H1 (cell line): ENCODE measurements at regions not wholly inside any gene's neighbourhood (a gene's known extent, or its start where the extent isn't known, plus 50 kb on each side); places are given as distances from the start of the nearest gene placed in this dataset.

Experiments used
- CTCF ChIA-PET: fragments of 300-600 bp; sonication (Branson Sonifier 250); formaldehyde crosslinking; loops from one replicate; lab custom pipeline; 2021; ENCODE audit not compliant: partially characterized antibody; lab: Charles Lee
- POLR2A ChIA-PET: fragments of 300-600 bp; sonication (Branson Sonifier 250); formaldehyde crosslinking; loops from one replicate; lab custom pipeline; 2021; ENCODE audit warnings: inconsistent platforms; ENCODE audit not compliant: partially characterized antibody; lab: Charles Lee
- DNase-seq, 2 experiments: peaks; one replicate each; pipeline versions ENCODE4 v3.0.0 to v3.0.0-alpha.2; 2010 to 2022; ENCODE audit warnings: low spot score in 2 of 2, low read depth in 1 of 2, mixed read lengths in 1 of 2
- FAIRE-seq: peaks from 2 replicates; lab custom pipeline; 2011; peaks lifted over from hg19 to GRCh38; lab: Jason Lieb, UNC
- H2AFZ ChIP-seq: 2 replicates; pipeline ENCODE4 v1.8.1; 2012; ENCODE audit warnings: low read length, inconsistent platforms
- H2AK5ac ChIP-seq: 2 replicates; pipeline ENCODE4 v1.6.1; 2013; ENCODE audit warnings: low read depth, low read length
- H2BK120ac ChIP-seq: replicated peaks from 2 replicates; pipeline ENCODE3; 2013; ENCODE audit warnings: low read depth, low read length, inconsistent platforms
- H2BK12ac ChIP-seq: 2 replicates; pipeline ENCODE4 v1.6.1; 2013; ENCODE audit warnings: low read depth, low read length
- H2BK15ac ChIP-seq: 2 replicates; pipeline ENCODE4 v1.6.1; 2013; ENCODE audit warnings: low read length
- H2BK20ac ChIP-seq: 2 replicates; pipeline ENCODE4 v1.6.1; 2013; ENCODE audit warnings: low read length
- H2BK5ac ChIP-seq: 2 replicates; pipeline ENCODE4 v1.6.1; 2013; ENCODE audit warnings: low read depth, low read length
- H3K14ac ChIP-seq: 2 replicates; pipeline ENCODE4 v1.6.1; 2013; ENCODE audit warnings: inconsistent platforms; ENCODE audit not compliant: insufficient read length
- H3K18ac ChIP-seq: 2 replicates; pipeline ENCODE4 v1.6.1; 2013; ENCODE audit warnings: low read length; ENCODE audit errors: extremely low read depth
- H3K23ac ChIP-seq: 2 replicates; pipeline ENCODE4 v1.6.1; 2013; ENCODE audit warnings: inconsistent platforms; ENCODE audit not compliant: insufficient read length
- H3K23me2 ChIP-seq: 2 replicates; pipeline ENCODE4 v1.6.1; 2013; ENCODE audit warnings: low read depth, low read length
- H3K27ac ChIP-seq: 2 replicates; pipeline ENCODE4 v1.6.1; 2011; ENCODE audit warnings: low read depth, low read length, inconsistent platforms
- H3K27me3 ChIP-seq, 4 experiments: replicated peaks in 1 of 4; 1 replicate in 1 of 4; 2 replicates in 3 of 4; pipeline versions ENCODE4 v1.6.1 to v1.8.1; 2011 to 2013; ENCODE audit warnings: low read length in 3 of 4, mild to moderate bottlenecking in 3 of 4, inconsistent platforms in 2 of 4, mixed read lengths in 2 of 4, moderate library complexity in 1 of 4; ENCODE audit not compliant: control insufficient read depth in 3 of 4, insufficient read depth in 3 of 4; ENCODE audit errors: extremely low read depth in 1 of 4
- H3K36me3 ChIP-seq, 4 experiments: 2 replicates each; pipeline versions ENCODE4 v1.6.1 to v1.8.1; 2011 to 2013; ENCODE audit warnings: mild to moderate bottlenecking in 4 of 4, low read length in 3 of 4, moderate library complexity in 2 of 4, control low read depth in 1 of 4, inconsistent platforms in 1 of 4; ENCODE audit not compliant: insufficient read depth in 4 of 4, control insufficient read depth in 2 of 4
- H3K4ac ChIP-seq: replicated peaks from 2 replicates; pipeline ENCODE3; 2013; ENCODE audit warnings: low read length, low read depth, mixed read lengths, inconsistent platforms; ENCODE audit not compliant: insufficient read length
- H3K4me1 ChIP-seq, 4 experiments: replicated peaks in 1 of 4; 1 replicate in 1 of 4; 2 replicates in 3 of 4; pipeline versions ENCODE4 v1.6.1 to v1.8.1; 2011 to 2013; ENCODE audit warnings: low read length in 3 of 4, inconsistent platforms in 2 of 4, mixed read lengths in 1 of 4; ENCODE audit not compliant: insufficient read depth in 4 of 4, control insufficient read depth in 3 of 4
- H3K4me2 ChIP-seq, 2 experiments: 2 replicates each; pipeline versions ENCODE4 v1.6.1 to v1.8.1; 2011 to 2013; ENCODE audit warnings: low read depth in 2 of 2, low read length in 2 of 2, control low read depth in 1 of 2, inconsistent platforms in 1 of 2, mild to moderate bottlenecking in 1 of 2; ENCODE audit not compliant: insufficient read depth in 1 of 2
- H3K4me3 ChIP-seq, 4 experiments: fragments of 200-600, 300-600 bp in 1 of 4; sonication (generic), shearing (Covaris generic), sonication (Bioruptor Twin) in 1 of 4; 2 replicates each; pipeline versions ENCODE4 v1.5.1 to v1.8.1; 2011 to 2016; ENCODE audit warnings: low read length in 4 of 4, low read depth in 3 of 4, control low read depth in 2 of 4, inconsistent platforms in 2 of 4, mild to moderate bottlenecking in 2 of 4, mixed read lengths in 1 of 4, moderate library complexity in 1 of 4; ENCODE audit not compliant: insufficient read depth in 2 of 4; ENCODE audit errors: extremely low read depth in 1 of 4
- H3K56ac ChIP-seq: replicated peaks from 2 replicates; pipeline ENCODE3; 2013; ENCODE audit warnings: low read depth, mild to moderate bottlenecking, mixed read lengths, low read length, inconsistent platforms; ENCODE audit not compliant: insufficient read length
- H3K79me1 ChIP-seq: 2 replicates; pipeline ENCODE4 v1.6.1; 2013; ENCODE audit warnings: low read depth, low read length, control low read depth
- H3K79me2 ChIP-seq, 2 experiments: 2 replicates each; pipeline versions ENCODE4 v1.6.1 to v1.8.1; 2012 to 2013; ENCODE audit warnings: low read length in 2 of 2, mild to moderate bottlenecking in 2 of 2, inconsistent platforms in 1 of 2; ENCODE audit not compliant: insufficient read depth in 2 of 2, control insufficient read depth in 1 of 2
- H3K9ac ChIP-seq, 4 experiments: replicated peaks in 1 of 4; 1 replicate in 1 of 4; 2 replicates in 3 of 4; pipeline versions ENCODE4 v1.6.1 to v1.8.1; 2011 to 2013; ENCODE audit warnings: low read depth in 3 of 4, low read length in 3 of 4, control low read depth in 2 of 4, mild to moderate bottlenecking in 2 of 4, moderate library complexity in 2 of 4, inconsistent platforms in 1 of 4; ENCODE audit errors: extremely low read depth in 1 of 4
- H3K9me3 ChIP-seq, 2 experiments: 2 replicates each; pipeline versions ENCODE4 v1.6.1 to v1.8.1; 2012 to 2013; ENCODE audit warnings: mild to moderate bottlenecking in 2 of 2, moderate library complexity in 2 of 2, control low read depth in 1 of 2, inconsistent platforms in 1 of 2, low read depth in 1 of 2, low read length in 1 of 2, mixed read lengths in 1 of 2; ENCODE audit not compliant: insufficient read depth in 2 of 2
- H4K20me1 ChIP-seq, 2 experiments: replicated peaks in 1 of 2; 2 replicates each; pipeline versions ENCODE3 to v1.8.1; 2011 to 2013; ENCODE audit warnings: inconsistent platforms in 2 of 2, low read length in 2 of 2, mild to moderate bottlenecking in 1 of 2; ENCODE audit not compliant: insufficient read depth in 2 of 2, control insufficient read depth in 1 of 2
- H4K5ac ChIP-seq: 2 replicates; pipeline ENCODE4 v1.6.1; 2013; ENCODE audit warnings: low read length, low read depth, mixed read lengths, inconsistent platforms; ENCODE audit not compliant: insufficient read length
- H4K8ac ChIP-seq: 2 replicates; pipeline ENCODE4 v1.8.0; 2013; ENCODE audit warnings: mild to moderate bottlenecking, moderate library complexity, low read length, inconsistent platforms; ENCODE audit not compliant: insufficient read depth; ENCODE audit errors: extremely low read depth
- H4K91ac ChIP-seq: replicated peaks from 2 replicates; pipeline ENCODE3; 2013; ENCODE audit warnings: low read length, mixed read lengths, inconsistent platforms; ENCODE audit not compliant: insufficient read length
- BCL11A ChIP-seq, 2 experiments: IDR thresholded peaks; one replicate each; pipeline ENCODE4 v1.6.1; 2011; ENCODE audit warnings: low read depth in 2 of 2, low read length in 2 of 2, mild to moderate bottlenecking in 2 of 2
- CBX8 ChIP-seq: fragments of 300-800, 300-1000 bp; sonication (generic); IDR thresholded peaks from 2 replicates; pipeline ENCODE4 v1.7.1; 2016; ENCODE audit warnings: low read depth, low read length, borderline replicate concordance
- CHD2 ChIP-seq: IDR thresholded peaks from 2 replicates; pipeline ENCODE4 v1.6.1; 2012; ENCODE audit warnings: low read length, improper control_type of control experiment
- FOSL1 ChIP-seq: IDR thresholded peaks from 2 replicates; pipeline ENCODE4 v1.6.1; 2011; ENCODE audit warnings: mild to moderate bottlenecking, low read depth, low read length, moderate library complexity; ENCODE audit not compliant: insufficient read depth
- JUND ChIP-seq: IDR thresholded peaks from 2 replicates; pipeline ENCODE4 v1.6.1; 2011; ENCODE audit warnings: mild to moderate bottlenecking, improper control_type of control experiment, low read length
- KDM4A ChIP-seq: IDR thresholded peaks from one replicate; pipeline ENCODE4 v1.7.1; 2012; ENCODE audit warnings: low read depth, mild to moderate bottlenecking, moderate library complexity, low read length, inconsistent platforms; ENCODE audit not compliant: severe bottlenecking
- POLR2A ChIP-seq, 2 experiments: IDR thresholded peaks; 1 replicate in 1 of 2; 2 replicates in 1 of 2; pipeline ENCODE4 v1.6.1; 2011; ENCODE audit warnings: low read depth in 2 of 2, low read length in 2 of 2, mild to moderate bottlenecking in 2 of 2; ENCODE audit errors: control extremely low read depth in 1 of 2
- RAD21 ChIP-seq, 2 experiments: IDR thresholded peaks in 1 of 2; conservative IDR thresholded peaks in 1 of 2; 2 replicates each; pipeline ENCODE4 v1.6.1; 2011; ENCODE audit warnings: low read depth in 2 of 2, low read length in 2 of 2, improper control_type of control experiment in 1 of 2, inconsistent platforms in 1 of 2, mild to moderate bottlenecking in 1 of 2, moderate library complexity in 1 of 2
- RBBP5 ChIP-seq: IDR thresholded peaks from 2 replicates; pipeline ENCODE4 v1.7.1; 2012; ENCODE audit warnings: low read depth, mild to moderate bottlenecking, inconsistent platforms, low read length, moderate library complexity, borderline replicate concordance
- RXRA ChIP-seq: IDR thresholded peaks from 2 replicates; pipeline ENCODE4 v1.6.1; 2011; ENCODE audit warnings: low read depth, mild to moderate bottlenecking, low read length, moderate library complexity; ENCODE audit not compliant: insufficient read depth
- SIN3A ChIP-seq, 2 experiments: IDR thresholded peaks in 1 of 2; conservative IDR thresholded peaks in 1 of 2; 2 replicates each; pipeline ENCODE4 v1.6.1; 2011 to 2012; ENCODE audit warnings: low read length in 2 of 2, improper control_type of control experiment in 1 of 2, low read depth in 1 of 2, mild to moderate bottlenecking in 1 of 2
- SIRT6 ChIP-seq: IDR thresholded peaks from one replicate; pipeline ENCODE4 v1.7.1; 2012; ENCODE audit warnings: low read length, inconsistent platforms
- SP1 ChIP-seq: IDR thresholded peaks from 2 replicates; pipeline ENCODE4 v1.6.1; 2011; ENCODE audit warnings: low read depth, low read length
- SP2 ChIP-seq: IDR thresholded peaks from 2 replicates; pipeline ENCODE4 v1.6.1; 2012; ENCODE audit warnings: mild to moderate bottlenecking, low read length, inconsistent platforms
- TBP ChIP-seq: IDR thresholded peaks from 2 replicates; pipeline ENCODE4 v1.6.1; 2011; ENCODE audit warnings: low read depth, low read length, improper control_type of control experiment
- TCF12 ChIP-seq: IDR thresholded peaks from 2 replicates; pipeline ENCODE4 v1.6.1; 2011; ENCODE audit warnings: low read depth, mild to moderate bottlenecking, low read length
- ZNF274 ChIP-seq: IDR thresholded peaks from 2 replicates; pipeline ENCODE4 v1.7.0; 2012; ENCODE audit warnings: low read length, borderline replicate concordance; ENCODE audit errors: extremely low read depth

GRCh38 chr2:7753777-7754176, 836.6 kb downstream of the RNF144A start:
- H4K20me1 ChIP-seq, result no peaks in the 10 kb centered on the region
- H2AK5ac ChIP-seq, result no peak overlapping the region
- no peak overlapping the region for H4K5ac ChIP-seq
- no peaks in the 10 kb centered on the region for H3K36me3 ChIP-seq
- H3K4me2 ChIP-seq, result no peak overlapping the region
- H3K14ac ChIP-seq, result no peak overlapping the region
- H3K23ac ChIP-seq, result no peak overlapping the region
- H2BK15ac ChIP-seq, result no peak overlapping the region
- H2BK20ac ChIP-seq, result no peak overlapping the region
- H3K23me2 ChIP-seq, result no peaks in the 10 kb centered on the region
- no peak overlapping the region for H2BK5ac ChIP-seq
- TF ChIP-seq FOSL1 (no peak), CHD2 (no peak), ZNF274 (no peak), POLR2A (IDR thresholded peaks at IDR 0.05; ENCODE audit: control extremely low read depth in 1 of 2, low read depth in 2 of 2, low read length in 2 of 2) (no peak), SP2 (no peak), BCL11A (IDR thresholded peaks at IDR 0.05; ENCODE audit: low read depth in 2 of 2, low read length in 2 of 2) (no peak), RXRA (no peak), SIN3A (conservative IDR thresholded peaks at IDR 0.05 in 1 of 2, IDR thresholded peaks at IDR 0.05 in 1 of 2; ENCODE audit: low read depth in 1 of 2, low read length in 2 of 2) (no peak), KDM4A (no peak), SP1 (no peak), CBX8 (no peak), RAD21 (IDR thresholded peaks at IDR 0.05 in 1 of 2, conservative IDR thresholded peaks at IDR 0.05 in 1 of 2; ENCODE audit: low read depth in 2 of 2, low read length in 2 of 2) (no peak), JUND (no peak), TBP (no peak), RBBP5 (no peak), SIRT6 (no peak), TCF12 (no peak)
- TF ChIP-seq, all 59 proteins: peak for 0
- Histone ChIP-seq H3K4me3 (no peak overlapping the region), H3K27me3 (no peaks in the 10 kb centered on the region), H3K9ac (no peak overlapping the region), H2AFZ (no peak overlapping the region), H2BK120ac (no peak overlapping the region), H3K18ac (no peak overlapping the region), H3K27ac (no peak overlapping the region), H3K4ac (no peak overlapping the region), H2BK12ac (no peak overlapping the region), H3K79me1 (no peaks in the 10 kb centered on the region), H4K91ac (no peak overlapping the region), H3K4me1 (peaks cover 0 to 2% (median 0%) of the 10 kb centered on the region in 4 experiments; a peak in 1 of 7 replicates), H3K56ac (no peak overlapping the region), H3K79me2 (no peaks in the 10 kb centered on the region), H4K8ac (no peak overlapping the region), H3K9me3 (no peaks in the 10 kb centered on the region)
- CTCF ChIA-PET, result interaction anchor here (1.1 to 1.4 kb wide), 2 partner anchors 14 to 82 kb away, joined by 3 to 4 read pairs; no protein-coding TSS in a partner anchor
- no peak for DNase-seq
- POLR2A ChIA-PET, result no interaction called here
- FAIRE-seq, result no peak
